ENCODE measurements at regions not wholly inside any gene's neighbourhood (a gene's known extent, or its start where the extent isn't known, plus 50 kb on each side); places are given as distances from the start of the nearest gene placed in this dataset.

- TF ChIP-seq, protein P1, sequence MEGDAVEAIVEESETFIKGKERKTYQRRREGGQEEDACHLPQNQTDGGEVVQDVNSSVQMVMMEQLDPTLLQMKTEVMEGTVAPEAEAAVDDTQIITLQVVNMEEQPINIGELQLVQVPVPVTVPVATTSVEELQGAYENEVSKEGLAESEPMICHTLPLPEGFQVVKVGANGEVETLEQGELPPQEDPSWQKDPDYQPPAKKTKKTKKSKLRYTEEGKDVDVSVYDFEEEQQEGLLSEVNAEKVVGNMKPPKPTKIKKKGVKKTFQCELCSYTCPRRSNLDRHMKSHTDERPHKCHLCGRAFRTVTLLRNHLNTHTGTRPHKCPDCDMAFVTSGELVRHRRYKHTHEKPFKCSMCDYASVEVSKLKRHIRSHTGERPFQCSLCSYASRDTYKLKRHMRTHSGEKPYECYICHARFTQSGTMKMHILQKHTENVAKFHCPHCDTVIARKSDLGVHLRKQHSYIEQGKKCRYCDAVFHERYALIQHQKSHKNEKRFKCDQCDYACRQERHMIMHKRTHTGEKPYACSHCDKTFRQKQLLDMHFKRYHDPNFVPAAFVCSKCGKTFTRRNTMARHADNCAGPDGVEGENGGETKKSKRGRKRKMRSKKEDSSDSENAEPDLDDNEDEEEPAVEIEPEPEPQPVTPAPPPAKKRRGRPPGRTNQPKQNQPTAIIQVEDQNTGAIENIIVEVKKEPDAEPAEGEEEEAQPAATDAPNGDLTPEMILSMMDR (IDR thresholded peaks at IDR 0.05 in 2 of 3, conservative IDR thresholded peaks at IDR 0.05 in 1 of 3; ENCODE audit: borderline replicate concordance in 1 of 3, insufficient read depth in 1 of 3, low read depth in 2 of 3, low read length in 2 of 3) = no peak
- TF ChIP-seq SP1 (IDR thresholded peaks at IDR 0.05; ENCODE audit: low read depth) (no peak), POLR2A (IDR thresholded peaks at IDR 0.05; ENCODE audit: borderline replicate concordance, extremely low read depth, insufficient read depth, insufficient read length) (no peak), TCF7L2 (IDR thresholded peaks at IDR 0.05; ENCODE audit: borderline replicate concordance, extremely low read depth, insufficient read depth, insufficient read length) (no peak)
Observed at GRCh38 chr3:162641317-162641716, 1144.7 kb downstream of the OTOL1 start.

Data from HCT116 (cell line).